Osteoblast (primary cell): ENCODE measurements at regions not wholly inside any gene's neighbourhood (a gene's known extent, or its start where the extent isn't known, plus 50 kb on each side); places are given as distances from the start of the nearest gene placed in this dataset.

Experiments used
- DNase-seq: peaks from one replicate; pipeline ENCODE4 v3.0.0; 2011; ENCODE audit warnings: low spot score, mixed read lengths; ENCODE audit not compliant: insufficient read length; ENCODE audit errors: missing footprints
- H2AFZ ChIP-seq: 2 replicates; pipeline ENCODE4 v1.6.0; 2011; ENCODE audit warnings: mild to moderate bottlenecking, low read length
- H3K27ac ChIP-seq: 2 replicates; pipeline ENCODE4 v1.5.1; 2011; ENCODE audit warnings: mild to moderate bottlenecking, low read depth, low read length, moderate library complexity
- H3K27me3 ChIP-seq: 2 replicates; pipeline ENCODE4 v1.6.0; 2012; ENCODE audit warnings: mild to moderate bottlenecking, control low read depth, inconsistent platforms, low read length, moderate library complexity; ENCODE audit not compliant: insufficient read depth
- H3K36me3 ChIP-seq: 2 replicates; pipeline ENCODE4 v1.5.1; 2011; ENCODE audit warnings: mild to moderate bottlenecking, low read length, control low read depth, moderate library complexity; ENCODE audit not compliant: insufficient read depth
- H3K4me1 ChIP-seq: 2 replicates; pipeline ENCODE4 v1.5.1; 2011; ENCODE audit warnings: mild to moderate bottlenecking, low read length, control low read depth, moderate library complexity; ENCODE audit not compliant: insufficient read depth
- H3K4me2 ChIP-seq: 2 replicates; pipeline ENCODE4 v1.6.0; 2011; ENCODE audit warnings: mild to moderate bottlenecking, low read length; ENCODE audit not compliant: insufficient read depth
- H3K4me3 ChIP-seq: fragments of 200-600 bp; sonication (generic); 3 replicates; pipeline ENCODE4 v1.5.1; 2012; ENCODE audit warnings: mild to moderate bottlenecking, low read length, inconsistent platforms; ENCODE audit not compliant: insufficient read depth
- H3K79me2 ChIP-seq: 2 replicates; pipeline ENCODE4 v1.6.0; 2012; ENCODE audit warnings: mild to moderate bottlenecking, low read length, control low read depth, inconsistent platforms; ENCODE audit not compliant: insufficient read depth
- H3K9me3 ChIP-seq: 2 replicates; pipeline ENCODE4 v1.5.1; 2011; ENCODE audit warnings: low read depth, low read length, control low read depth
- H4K20me1 ChIP-seq: 2 replicates; pipeline ENCODE4 v1.6.0; 2012; ENCODE audit warnings: mild to moderate bottlenecking, low read length, control low read depth; ENCODE audit not compliant: insufficient read depth
- CTCF ChIP-seq: IDR thresholded peaks from 2 replicates; pipeline ENCODE4 v1.5.1; 2011; ENCODE audit warnings: mild to moderate bottlenecking, low read depth, low read length, moderate library complexity; ENCODE audit errors: extremely low read depth

- no peaks in the 10 kb centered on the region for H3K27me3 ChIP-seq
- DNase-seq = peak; percentile 44
- H3K4me3 ChIP-seq = no peak overlapping the region
- H3K4me2 ChIP-seq = no peak overlapping the region
- H3K79me2 ChIP-seq = no peaks in the 10 kb centered on the region
- no peaks in the 10 kb centered on the region for H3K4me1 ChIP-seq
- H3K36me3 ChIP-seq = no peaks in the 10 kb centered on the region
- no peak for TF ChIP-seq CTCF
- no peaks in the 10 kb centered on the region for H4K20me1 ChIP-seq
- H3K27ac ChIP-seq = no peak overlapping the region
- no peak overlapping the region for H2AFZ ChIP-seq
- no peaks in the 10 kb centered on the region for H3K9me3 ChIP-seq
Measured at GRCh38 chr12:84807249-84807648, 105.3 kb downstream of the SLC6A15 start.

GRCh38 chr12:84805474-84805858, 107.1 kb downstream of the SLC6A15 start:
- Histone ChIP-seq H2AFZ (no peak overlapping the region), H3K27ac (no peak overlapping the region), H3K4me1 (no peaks in the 10 kb centered on the region), H3K9me3 (no peaks in the 10 kb centered on the region), H3K79me2 (no peaks in the 10 kb centered on the region), H3K27me3 (no peaks in the 10 kb centered on the region), H3K36me3 (no peaks in the 10 kb centered on the region), H3K4me3 (no peak overlapping the region), H4K20me1 (no peaks in the 10 kb centered on the region), H3K4me2 (no peak overlapping the region)
- DNase-seq = no peak
- no peak for TF ChIP-seq CTCF

GRCh38 chr12:84804691-84805473, 107.7 kb downstream of the SLC6A15 start:
- Histone ChIP-seq H2AFZ (no peak overlapping the region), H3K9me3 (no peaks in the 10 kb centered on the region), H3K79me2 (no peaks in the 10 kb centered on the region), H4K20me1 (no peaks in the 10 kb centered on the region), H3K36me3 (no peaks in the 10 kb centered on the region), H3K4me1 (no peaks in the 10 kb centered on the region), H3K4me3 (no peak overlapping the region), H3K4me2 (no peak overlapping the region), H3K27me3 (no peaks in the 10 kb centered on the region), H3K27ac (no peak overlapping the region)
- no peak for TF ChIP-seq CTCF
- no peak for DNase-seq

GRCh38 chr12:84803661-84804060, 108.9 kb downstream of the SLC6A15 start:
- Histone ChIP-seq H3K4me2 (no peak overlapping the region), H3K4me3 (no peak overlapping the region), H3K27ac (no peak overlapping the region), H3K36me3 (no peaks in the 10 kb centered on the region), H3K27me3 (no peaks in the 10 kb centered on the region), H3K79me2 (no peaks in the 10 kb centered on the region), H4K20me1 (no peaks in the 10 kb centered on the region), H3K9me3 (no peaks in the 10 kb centered on the region), H2AFZ (peak overlapping the region; percentile 9), H3K4me1 (no peaks in the 10 kb centered on the region)
- peak; percentile 8 for DNase-seq
- TF ChIP-seq CTCF = no peak
